Stimulated activated effector memory CD8-positive, alpha-beta T cell treated with anti-CD3 and anti-CD28 coated beads, Interleukin-12 subunit alpha, Interleukin-12 subunit beta, amount 100 ng/mL, for 72 hours (primary cell): ENCODE measurements at regions not wholly inside any gene's neighbourhood (a gene's known extent, or its start where the extent isn't known, plus 50 kb on each side); places are given as distances from the start of the nearest gene placed in this dataset.

Experiments used
- ATAC-seq: fragments of 150-1000 bp; cut with Tn5 transposase; 2 replicates; pipeline ENCODE4 v1.10.0; 2021
- DNase-seq, 2 donors: peaks; one replicate each; pipeline ENCODE4 v3.0.0; 2021 to 2022; ENCODE audit warnings: low spot score in 2 of 2
- H3K27ac Mint-ChIP-seq: one replicate; pipeline ENCODE4 v1.8.0; 2022; ENCODE audit warnings: mild to moderate bottlenecking, mixed read lengths
- H3K36me3 Mint-ChIP-seq: one replicate; pipeline ENCODE4 v1.8.0; 2022; ENCODE audit warnings: mild to moderate bottlenecking, mixed read lengths
- H3K4me1 Mint-ChIP-seq: one replicate; pipeline ENCODE4 v1.8.0; 2022; ENCODE audit warnings: mixed read lengths
- H3K4me3 Mint-ChIP-seq: one replicate; pipeline ENCODE4 v1.8.0; 2022; ENCODE audit warnings: mild to moderate bottlenecking, mixed read lengths
- H3K9me3 Mint-ChIP-seq: one replicate; pipeline ENCODE4 v1.8.0; 2022; ENCODE audit warnings: mixed read lengths

GRCh38 chr18:44601447-44601846 lies 79.2 kb upstream of the SETBP1 start:
- Mint-ChIP-seq H3K9me3 (no peaks in the 10 kb centered on the region), H3K4me3 (no peak overlapping the region), H3K36me3 (no peaks in the 10 kb centered on the region), H3K27ac (no peak overlapping the region), H3K4me1 (peaks cover 7% of the 10 kb centered on the region)
- ATAC-seq (no peak), DNase-seq (no peak)

GRCh38 chr18:44602380-44602779 lies 78.3 kb upstream of the SETBP1 start:
- H3K36me3 Mint-ChIP-seq, result no peaks in the 10 kb centered on the region
- H3K4me1 Mint-ChIP-seq, result peaks cover under 1% of the 10 kb centered on the region
- H3K27ac Mint-ChIP-seq, result no peak overlapping the region
- ATAC-seq (no peak), DNase-seq (no peak)
- no peaks in the 10 kb centered on the region for H3K9me3 Mint-ChIP-seq
- H3K4me3 Mint-ChIP-seq, result no peak overlapping the region

- Mint-ChIP-seq H3K4me3 (no peak overlapping the region), H3K27ac (no peak overlapping the region), H3K9me3 (no peaks in the 10 kb centered on the region), H3K4me1 (no peaks in the 10 kb centered on the region), H3K36me3 (no peaks in the 10 kb centered on the region)
- no peak for DNase-seq
- no peak for ATAC-seq
These were observed 77.8 kb upstream of the SETBP1 start for GRCh38 chr18:44602845-44603244.

- H3K36me3 Mint-ChIP-seq, result no peaks in the 10 kb centered on the region
These were observed 71.3 kb upstream of the SETBP1 start for GRCh38 chr18:44609181-44609941.

GRCh38 chr18:44620812-44621211 lies 59.9 kb upstream of the SETBP1 start:
- ATAC-seq, result no peak
- Mint-ChIP-seq H3K36me3 (no peaks in the 10 kb centered on the region), H3K27ac (no peak overlapping the region), H3K4me1 (no peaks in the 10 kb centered on the region), H3K4me3 (no peak overlapping the region), H3K9me3 (peaks cover 3% of the 10 kb centered on the region)
- DNase-seq, result no peak

More at GRCh38 chr18:44609181-44609941, 71.3 kb upstream of the SETBP1 start:
- Mint-ChIP-seq H3K4me1 (no peaks in the 10 kb centered on the region), H3K4me3 (no peak overlapping the region), H3K27ac (no peak overlapping the region), H3K9me3 (no peaks in the 10 kb centered on the region)
- DNase-seq, result no peak
- no peak for ATAC-seq

GRCh38 chr18:44624052-44624451 lies 56.6 kb upstream of the SETBP1 start:
- ATAC-seq (no peak), DNase-seq (no peak)
- Mint-ChIP-seq H3K4me3 (no peak overlapping the region), H3K36me3 (no peaks in the 10 kb centered on the region), H3K9me3 (no peaks in the 10 kb centered on the region), H3K27ac (no peak overlapping the region), H3K4me1 (no peaks in the 10 kb centered on the region)

GRCh38 chr18:44625386-44625785 lies 55.3 kb upstream of the SETBP1 start:
- peaks cover 6% of the 10 kb centered on the region for H3K4me1 Mint-ChIP-seq
- no peak overlapping the region for H3K4me3 Mint-ChIP-seq
- no peaks in the 10 kb centered on the region for H3K9me3 Mint-ChIP-seq

GRCh38 chr18:44626236-44626635 lies 54.5 kb upstream of the SETBP1 start:
- H3K27ac Mint-ChIP-seq, result no peak overlapping the region
- ATAC-seq (no peak), DNase-seq (no peak)
- no peaks in the 10 kb centered on the region for H3K9me3 Mint-ChIP-seq
- no peaks in the 10 kb centered on the region for H3K36me3 Mint-ChIP-seq
- peaks cover 9% of the 10 kb centered on the region for H3K4me1 Mint-ChIP-seq
- no peak overlapping the region for H3K4me3 Mint-ChIP-seq

More at GRCh38 chr18:44625386-44625785, 55.3 kb upstream of the SETBP1 start:
- Mint-ChIP-seq H3K36me3 (no peaks in the 10 kb centered on the region), H3K27ac (no peak overlapping the region)
- ATAC-seq (no peak), DNase-seq (no peak)

GRCh38 chr18:44626807-44627206 lies 53.9 kb upstream of the SETBP1 start:
- H3K4me1 Mint-ChIP-seq, result peaks cover 9% of the 10 kb centered on the region
- H3K27ac Mint-ChIP-seq, result no peak overlapping the region
- no peak overlapping the region for H3K4me3 Mint-ChIP-seq
- no peaks in the 10 kb centered on the region for H3K9me3 Mint-ChIP-seq
- no peak for DNase-seq
- no peaks in the 10 kb centered on the region for H3K36me3 Mint-ChIP-seq
- ATAC-seq, result no peak

- DNase-seq, result no peak
- H3K27ac Mint-ChIP-seq, result no peak overlapping the region
These were observed 53.4 kb upstream of the SETBP1 start for GRCh38 chr18:44627280-44627679.

GRCh38 chr18:44629406-44629805 lies 51.3 kb upstream of the SETBP1 start:
- ATAC-seq (no peak), DNase-seq (no peak)
- Mint-ChIP-seq H3K36me3 (no peaks in the 10 kb centered on the region), H3K27ac (no peak overlapping the region), H3K4me3 (no peak overlapping the region), H3K9me3 (no peaks in the 10 kb centered on the region), H3K4me1 (peaks cover 9% of the 10 kb centered on the region)

More at GRCh38 chr18:44627280-44627679, 53.4 kb upstream of the SETBP1 start:
- Mint-ChIP-seq H3K36me3 (no peaks in the 10 kb centered on the region), H3K9me3 (no peaks in the 10 kb centered on the region), H3K4me1 (peaks cover 9% of the 10 kb centered on the region), H3K4me3 (no peak overlapping the region)
- no peak for ATAC-seq

GRCh38 chr18:44630118-44630517 lies 50.6 kb upstream of the SETBP1 start:
- ATAC-seq, result peak; percentile 57
- H3K9me3 Mint-ChIP-seq, result no peaks in the 10 kb centered on the region
- DNase-seq, result no peak
- H3K36me3 Mint-ChIP-seq, result no peaks in the 10 kb centered on the region
- H3K4me1 Mint-ChIP-seq, result peaks cover 9% of the 10 kb centered on the region
- H3K4me3 Mint-ChIP-seq, result no peak overlapping the region
- peak overlapping the region; percentile 43 for H3K27ac Mint-ChIP-seq
